ENCODE measurements at regions not wholly inside any gene's neighbourhood (a gene's known extent, or its start where the extent isn't known, plus 50 kb on each side); places are given as distances from the start of the nearest gene placed in this dataset.

GRCh38 chr13:66210677-66211076, 1019.5 kb downstream of the PCDH9 start:
- H2AFZ ChIP-seq: no peak overlapping the region
- no peaks in the 10 kb centered on the region for H3K9me3 ChIP-seq (ENCODE audit: low read depth)
- TF ChIP-seq EZH2phosphoT487 (IDR thresholded peaks at IDR 0.05; ENCODE audit: low read depth, severe bottlenecking, unreplicated experiment) (no peak), CTCF (IDR thresholded peaks at IDR 0.05; ENCODE audit: poor library complexity) (no peak), EZH2 (IDR thresholded peaks at IDR 0.05; ENCODE audit: borderline replicate concordance) (no peak)
- H3K27me3 ChIP-seq: no peaks in the 10 kb centered on the region
- H3K36me3 ChIP-seq (replicated peaks; ENCODE audit: insufficient read depth, low read depth): no peaks in the 10 kb centered on the region
- H4K20me1 ChIP-seq (ENCODE audit: insufficient read depth, poor library complexity, severe bottlenecking): no peaks in the 10 kb centered on the region
- WGBS (ENCODE audit: low lambda C conversion rate, missing lambda C conversion rate): 80% methylated on average over 3 of the region's 3 CpGs
- no peak overlapping the region for H3K27ac ChIP-seq
- no peak overlapping the region for H3K4me3 ChIP-seq
- H3K79me2 ChIP-seq: no peaks in the 10 kb centered on the region
- H3K9me2 ChIP-seq (replicated peaks; ENCODE audit: insufficient read depth): no peaks in the 10 kb centered on the region
- no peak overlapping the region for H3K4me2 ChIP-seq
- DNase-seq (ENCODE audit: low spot score): peak; percentile 11
- no peaks in the 10 kb centered on the region for H3K4me1 ChIP-seq (ENCODE audit: insufficient read depth)

- Histone ChIP-seq H3K79me2 (no peaks in the 10 kb centered on the region), H3K9me2 (replicated peaks; ENCODE audit: insufficient read depth) (no peaks in the 10 kb centered on the region), H3K27me3 (no peaks in the 10 kb centered on the region), H4K20me1 (ENCODE audit: insufficient read depth, poor library complexity, severe bottlenecking) (no peaks in the 10 kb centered on the region), H3K27ac (no peak overlapping the region), H3K9me3 (ENCODE audit: low read depth) (no peaks in the 10 kb centered on the region), H3K4me3 (no peak overlapping the region), H3K36me3 (replicated peaks; ENCODE audit: insufficient read depth, low read depth) (no peaks in the 10 kb centered on the region), H3K4me2 (no peak overlapping the region), H3K4me1 (ENCODE audit: insufficient read depth) (no peaks in the 10 kb centered on the region), H2AFZ (no peak overlapping the region)
- 70% methylated on average over 3 of the region's 3 CpGs for WGBS (ENCODE audit: low lambda C conversion rate, missing lambda C conversion rate)
- TF ChIP-seq EZH2phosphoT487 (IDR thresholded peaks at IDR 0.05; ENCODE audit: low read depth, severe bottlenecking, unreplicated experiment) (no peak), EZH2 (IDR thresholded peaks at IDR 0.05; ENCODE audit: borderline replicate concordance) (no peak), CTCF (IDR thresholded peaks at IDR 0.05; ENCODE audit: poor library complexity) (no peak)
- no peak for DNase-seq (ENCODE audit: low spot score)
These were observed 1021.5 kb downstream of the PCDH9 start for GRCh38 chr13:66208589-66208988.

- H3K4me3 ChIP-seq: no peak overlapping the region
- 70% methylated on average over 1 of the region's 1 CpG for WGBS (ENCODE audit: low lambda C conversion rate, missing lambda C conversion rate)
These were observed 1022.5 kb downstream of the PCDH9 start for GRCh38 chr13:66207610-66208009.

More at GRCh38 chr13:66207610-66208009, 1022.5 kb downstream of the PCDH9 start:
- H4K20me1 ChIP-seq (ENCODE audit: insufficient read depth, poor library complexity, severe bottlenecking): no peaks in the 10 kb centered on the region
- H3K27ac ChIP-seq: no peak overlapping the region
- DNase-seq (ENCODE audit: low spot score): no peak
- TF ChIP-seq EZH2phosphoT487 (IDR thresholded peaks at IDR 0.05; ENCODE audit: low read depth, severe bottlenecking, unreplicated experiment) (no peak), EZH2 (IDR thresholded peaks at IDR 0.05; ENCODE audit: borderline replicate concordance) (no peak), CTCF (IDR thresholded peaks at IDR 0.05; ENCODE audit: poor library complexity) (no peak)
- H3K9me2 ChIP-seq (replicated peaks; ENCODE audit: insufficient read depth): no peaks in the 10 kb centered on the region
- H3K4me1 ChIP-seq (ENCODE audit: insufficient read depth): no peaks in the 10 kb centered on the region
- H3K27me3 ChIP-seq: no peaks in the 10 kb centered on the region
- no peaks in the 10 kb centered on the region for H3K79me2 ChIP-seq
- H3K36me3 ChIP-seq (replicated peaks; ENCODE audit: insufficient read depth, low read depth): no peaks in the 10 kb centered on the region
- no peak overlapping the region for H3K4me2 ChIP-seq
- H2AFZ ChIP-seq: no peak overlapping the region
- no peaks in the 10 kb centered on the region for H3K9me3 ChIP-seq (ENCODE audit: low read depth)

Data from hepatocyte (in vitro differentiated cells).